HG03354 (cell line): ENCODE measurements at regions not wholly inside any gene's neighbourhood (a gene's known extent, or its start where the extent isn't known, plus 50 kb on each side); places are given as distances from the start of the nearest gene placed in this dataset.

Experiments
- ATAC-seq: cut with Tn5 transposase; IDR thresholded peaks from one replicate; pipeline ENCODE4 v1.9.1; 2021; ENCODE audit warnings: mild to moderate bottlenecking; ENCODE audit not compliant: unreplicated experiment, poor library complexity, severe bottlenecking

- ATAC-seq = no peak
Observed at GRCh38 chrX:74251006-74251930, 52.7 kb upstream of the ZCCHC13 start.

DNA sequence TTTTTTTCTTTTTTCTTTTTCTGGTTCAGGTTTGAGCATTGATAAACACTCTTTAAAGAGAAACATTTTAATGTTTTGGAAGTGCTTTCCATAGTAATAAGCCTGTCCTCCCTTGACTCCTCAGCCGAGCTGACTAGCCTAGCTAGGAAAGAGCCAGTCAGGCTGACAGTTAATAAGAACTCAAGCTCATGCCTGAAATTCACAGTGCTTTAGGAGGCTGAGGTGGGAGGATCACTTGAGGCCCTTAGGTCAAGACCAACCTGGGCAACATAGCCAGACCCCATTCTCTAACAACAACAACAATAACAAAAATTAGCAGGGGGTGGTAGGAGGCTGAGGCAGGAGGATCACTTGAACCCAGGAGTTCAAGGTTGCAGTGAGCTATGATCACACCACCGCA, 53.4 kb upstream of the ZCCHC13 start:
- no peak for ATAC-seq

DNA sequence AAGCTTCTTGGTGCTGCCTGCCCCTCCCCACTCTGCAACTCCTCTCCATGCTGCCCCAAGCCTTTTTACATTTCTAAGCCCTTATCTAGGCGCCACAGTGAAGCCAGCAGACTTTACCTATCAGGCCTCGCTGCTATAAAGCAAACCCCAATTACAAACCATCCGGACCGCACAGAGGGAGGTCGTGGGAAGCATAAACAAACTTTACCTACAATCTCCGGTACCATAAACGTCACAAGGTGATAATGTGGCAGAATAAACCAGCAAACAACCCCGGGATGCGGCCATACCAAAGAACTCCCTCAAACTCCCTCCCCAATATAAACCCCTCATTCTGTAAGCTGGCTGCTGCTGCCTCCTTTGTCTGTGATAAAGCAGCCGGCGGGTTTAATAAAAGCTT, 54.0 kb upstream of the ZCCHC13 start:
- no peak for ATAC-seq

DNA sequence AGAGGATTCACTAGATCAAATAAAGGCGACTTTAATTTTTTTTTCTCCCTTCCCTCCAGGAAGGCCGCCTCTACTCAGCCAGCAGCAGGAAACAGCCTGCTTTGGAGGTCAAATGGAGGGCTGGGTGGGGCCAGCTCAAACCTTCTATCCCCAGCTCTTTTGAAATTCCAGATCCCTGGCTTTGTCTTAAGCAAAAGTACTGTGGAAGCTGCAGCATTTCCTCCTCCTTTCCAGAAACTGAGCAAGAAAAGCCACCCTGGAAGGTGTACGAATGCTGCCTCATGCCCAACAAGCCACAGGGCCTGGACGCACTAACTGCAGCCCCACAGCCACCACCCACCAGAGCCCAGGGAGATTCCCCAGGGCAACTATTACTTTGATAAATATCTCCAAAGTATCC, 55.1 kb upstream of the ZCCHC13 start:
- no peak for ATAC-seq

GRCh38 chrX:74246524-74246923, 57.5 kb upstream of the ZCCHC13 start:
- ATAC-seq = no peak

DNA sequence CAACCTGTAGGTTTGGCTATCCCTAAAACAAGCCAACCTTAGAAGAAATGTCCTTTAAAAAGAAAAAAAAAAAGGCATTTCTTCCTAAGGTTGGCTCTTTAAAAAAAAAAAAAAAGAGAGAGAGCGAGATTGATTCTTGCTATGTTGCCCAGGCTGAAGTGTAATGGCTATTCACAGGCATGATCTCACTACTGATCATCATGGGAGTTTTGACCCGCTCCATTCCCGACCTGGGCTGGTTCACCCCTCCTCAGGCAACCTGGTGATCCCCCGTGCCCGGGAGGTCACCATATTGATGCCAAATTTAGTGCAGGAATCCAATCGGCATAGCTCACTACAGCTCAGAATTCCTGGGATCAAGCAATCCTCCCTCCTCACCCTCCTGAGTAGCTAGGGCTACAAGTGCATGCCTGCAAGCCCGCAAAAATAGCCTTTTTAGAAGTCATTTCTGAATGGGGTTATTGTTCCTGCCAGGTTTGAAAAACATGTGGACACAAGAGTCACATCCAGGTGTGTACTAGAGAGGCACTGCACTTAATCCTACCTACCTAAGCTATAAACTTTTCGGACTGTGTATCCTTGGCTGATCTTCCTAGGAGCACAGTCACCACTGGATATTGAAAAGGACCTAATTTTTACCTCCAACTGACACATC, 61.4 kb upstream of the ZCCHC13 start:
- ATAC-seq = no peak

DNA sequence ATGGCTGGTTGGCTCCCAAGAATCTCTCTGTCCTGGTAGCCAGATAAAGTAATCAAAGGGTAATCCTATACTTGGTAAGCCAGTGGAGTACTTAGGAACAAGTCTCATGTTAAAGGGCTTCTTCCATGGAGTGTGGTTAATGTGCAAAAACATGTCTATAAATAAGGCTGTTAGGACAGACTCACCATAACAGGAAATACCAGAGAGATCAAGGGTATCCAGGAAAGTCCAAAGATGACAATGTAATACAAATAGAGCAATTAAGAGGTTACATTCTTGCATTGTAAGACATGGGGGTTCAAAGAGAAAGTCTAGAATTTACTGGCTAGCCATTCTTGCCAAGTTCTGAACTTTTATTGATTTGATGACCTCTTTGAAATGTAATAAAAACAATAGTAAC, 61.9 kb upstream of the ZCCHC13 start:
- ATAC-seq = no peak

DNA sequence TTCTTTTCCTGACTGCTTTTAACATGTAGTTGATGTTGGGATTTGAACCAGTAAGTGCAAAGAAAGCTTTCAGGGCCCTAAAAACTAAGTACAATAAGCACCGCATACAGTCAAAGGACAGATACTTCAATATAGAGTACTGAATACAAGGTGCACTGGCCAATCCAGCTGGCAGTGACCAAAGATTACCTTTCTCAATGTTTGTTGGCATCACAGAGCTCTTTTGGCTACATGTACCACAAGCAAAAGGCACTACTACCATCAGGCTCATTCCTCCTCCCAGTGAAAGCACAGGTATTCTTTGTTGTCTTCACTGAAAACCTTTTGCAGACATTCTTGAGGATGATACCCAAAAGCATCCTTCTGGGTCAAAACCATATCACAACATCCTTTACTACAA, 65.2 kb upstream of the ZCCHC13 start:
- no peak for ATAC-seq

DNA sequence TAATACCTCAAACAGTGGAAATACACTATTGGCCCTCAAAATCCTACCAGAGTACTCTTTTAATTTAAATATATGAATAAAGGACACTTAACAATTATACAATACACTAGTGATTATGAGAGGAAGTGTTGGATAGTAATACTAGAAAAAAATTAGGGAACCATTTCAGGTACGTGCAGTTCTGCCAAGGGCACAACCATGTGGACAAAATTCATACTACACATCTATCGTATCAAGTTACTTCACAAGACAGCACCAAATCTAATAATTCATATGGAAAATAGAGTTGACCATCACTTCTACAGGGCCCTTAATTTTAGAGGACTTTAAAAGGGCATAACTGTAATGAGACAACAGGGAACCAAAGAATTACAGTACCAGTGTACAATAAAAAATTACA, 69.2 kb upstream of the ZCCHC13 start:
- no peak for ATAC-seq

GRCh38 chrX:74232859-74233258, 71.1 kb upstream of the ZCCHC13 start:
- peak; percentile 45 for ATAC-seq

- no peak for ATAC-seq
Observed at GRCh38 chrX:74231625-74232024, 72.4 kb upstream of the ZCCHC13 start.

DNA sequence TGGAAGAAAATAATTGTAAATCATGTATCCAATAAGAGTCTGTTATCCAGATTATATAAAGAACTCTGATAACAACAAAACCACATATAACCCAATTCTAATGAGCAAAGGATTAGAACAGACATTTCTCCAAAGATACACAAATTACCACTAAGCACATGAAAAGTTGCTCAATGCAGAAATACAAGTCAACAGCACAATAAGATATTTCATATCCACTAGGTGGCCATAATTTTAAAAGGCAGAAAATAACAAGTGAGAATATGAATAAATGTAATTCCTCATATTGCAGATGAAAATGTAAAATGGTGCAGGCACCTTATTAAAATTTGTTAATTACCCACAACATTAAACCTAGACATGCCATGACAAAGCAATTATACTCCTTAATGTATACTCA, 73.9 kb upstream of the ZCCHC13 start:
- no peak for ATAC-seq

- ATAC-seq = no peak
Observed at GRCh38 chrX:74225111-74225510, 78.9 kb upstream of the ZCCHC13 start.

DNA sequence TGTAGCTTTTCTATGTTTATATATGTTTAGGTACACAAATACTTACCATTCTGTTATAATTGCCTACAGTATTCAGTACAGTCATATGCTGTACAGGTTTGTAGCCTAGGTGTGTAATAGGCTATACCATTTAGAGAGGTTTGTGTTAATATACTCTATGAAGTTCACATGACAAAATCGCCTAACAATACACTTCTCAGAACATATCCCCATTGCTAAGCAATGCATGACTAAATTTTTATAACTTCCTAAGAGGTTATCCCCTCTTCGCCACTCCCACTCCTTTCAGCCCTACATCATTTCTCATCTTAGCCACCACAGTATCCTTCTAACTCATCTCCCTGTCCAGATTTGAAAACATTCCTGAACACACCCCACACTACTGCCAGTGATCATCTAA, 83.7 kb upstream of the ZCCHC13 start:
- ATAC-seq = no peak

DNA sequence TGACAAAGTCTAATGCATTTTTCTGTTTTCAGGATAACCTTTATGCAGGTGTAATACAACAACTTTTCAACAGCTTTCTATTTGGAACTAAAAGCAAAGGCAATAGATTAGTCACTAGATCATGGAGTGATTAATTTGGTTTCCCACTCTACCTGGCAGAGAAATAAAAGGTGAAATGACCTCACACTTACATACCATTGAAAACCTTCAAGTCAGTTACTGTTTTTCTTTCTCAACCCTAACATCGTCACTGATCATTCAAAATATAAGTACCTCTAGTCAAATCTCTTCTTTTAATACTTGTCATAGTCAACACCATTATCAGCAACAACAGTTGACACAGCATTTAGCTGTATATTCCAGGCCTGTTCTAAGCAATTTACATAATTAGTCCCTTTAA, 85.1 kb upstream of the ZCCHC13 start:
- no peak for ATAC-seq

DNA sequence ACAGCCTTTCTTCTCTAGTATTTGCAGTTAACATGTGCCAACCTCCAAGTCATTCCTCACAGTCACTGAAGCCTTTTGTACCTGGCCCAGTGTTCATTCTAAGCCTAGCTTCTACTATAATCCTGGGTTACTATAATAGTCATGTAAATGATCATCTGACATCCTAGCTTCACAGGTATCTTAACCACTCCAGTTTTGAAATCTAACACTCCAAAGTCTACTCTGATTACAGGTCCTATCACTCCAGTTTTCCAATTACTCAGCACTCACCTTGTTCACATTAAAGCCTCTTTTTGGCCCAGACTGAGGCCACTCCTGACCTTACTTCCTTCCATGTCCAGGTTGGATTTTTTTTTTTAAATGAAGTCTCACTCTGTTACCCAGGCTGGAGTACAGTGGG, 87.6 kb upstream of the ZCCHC13 start:
- ATAC-seq = no peak

DNA sequence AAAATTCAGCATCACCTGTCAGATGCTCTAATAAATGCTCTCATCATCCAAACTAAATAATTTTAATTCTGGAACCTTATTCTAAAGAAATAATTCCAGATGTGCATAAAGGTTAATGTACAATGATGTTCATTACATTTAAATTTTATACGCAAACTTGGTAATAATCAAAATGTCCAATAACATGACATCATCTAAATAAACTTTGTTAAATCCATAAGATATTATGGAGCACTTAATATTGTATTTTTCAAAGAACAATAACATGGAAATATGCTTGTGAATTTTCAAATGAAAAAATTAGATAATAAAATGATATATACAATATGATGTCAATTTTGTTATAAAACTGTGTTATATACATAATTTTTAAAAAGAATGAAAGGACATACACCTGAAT, 92.1 kb upstream of the ZCCHC13 start:
- no peak for ATAC-seq

- ATAC-seq = no peak
Observed at GRCh38 chrX:74207539-74207938, 96.4 kb upstream of the ZCCHC13 start.

DNA sequence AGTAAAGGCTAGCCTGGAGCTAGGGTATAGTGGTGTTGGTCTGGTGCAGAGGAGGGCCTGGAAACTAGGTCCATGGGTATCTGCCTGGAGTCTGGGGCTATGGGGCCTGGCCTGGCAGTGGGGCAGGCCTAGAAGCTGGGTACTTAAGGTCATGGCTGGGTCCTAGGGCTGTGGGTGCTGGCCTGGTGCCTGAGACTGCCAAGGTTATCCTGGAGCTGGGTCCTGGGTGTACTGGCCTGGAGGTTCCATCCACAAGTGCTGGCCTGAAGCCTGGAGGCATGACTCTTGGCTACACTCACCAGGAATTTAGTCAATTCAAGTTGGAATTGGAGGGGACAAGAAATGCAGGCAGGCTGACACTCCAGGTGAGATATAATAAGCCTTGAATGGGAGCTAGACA, 108.4 kb upstream of the ZCCHC13 start:
- no peak for ATAC-seq

DNA sequence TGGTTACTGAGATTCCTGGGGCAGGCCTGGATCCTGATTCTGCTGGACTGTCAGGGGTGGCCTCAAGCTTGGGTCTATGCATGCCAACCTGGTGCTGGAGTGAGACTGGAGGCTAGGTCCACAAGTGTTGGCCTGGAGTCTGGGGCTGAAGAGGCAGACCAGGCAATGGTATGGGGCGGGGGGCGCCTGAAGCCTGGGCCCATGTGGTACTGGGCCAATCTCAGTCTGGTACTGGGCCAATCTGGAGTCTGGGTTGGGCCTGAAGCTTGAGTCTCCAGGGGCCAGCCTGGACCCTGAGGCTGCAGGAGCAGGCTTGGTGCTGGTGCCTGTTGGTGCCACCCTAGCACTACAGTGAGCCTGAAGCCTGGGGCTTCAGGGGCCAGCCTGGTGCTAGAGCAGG, 108.9 kb upstream of the ZCCHC13 start:
- no peak for ATAC-seq

DNA sequence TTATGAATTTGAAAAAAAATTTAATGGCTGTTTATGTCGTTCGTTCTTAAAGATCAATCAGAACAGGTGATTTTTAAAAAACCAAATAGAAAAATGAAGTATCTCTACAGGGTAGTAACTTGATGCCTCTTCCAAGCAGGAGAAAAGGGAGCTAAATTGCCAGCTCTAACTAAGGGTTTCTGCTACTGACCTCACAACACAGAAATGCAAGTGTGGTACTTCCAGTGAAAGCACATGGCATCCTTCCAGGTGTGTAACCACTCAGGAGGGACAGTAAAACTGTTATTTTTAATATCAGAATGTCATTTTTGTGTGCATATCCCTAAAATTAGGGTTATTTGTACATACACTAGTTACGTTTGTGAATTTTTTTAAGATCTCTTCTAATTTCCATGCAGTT, 116.8 kb upstream of the ZCCHC13 start:
- no peak for ATAC-seq
